ENCODE measurements at regions not wholly inside any gene's neighbourhood (a gene's known extent, or its start where the extent isn't known, plus 50 kb on each side); places are given as distances from the start of the nearest gene placed in this dataset.

- Histone ChIP-seq H3K4me3 (ENCODE audit: low read depth, low read length) (no peak overlapping the region), H3K4me1 (ENCODE audit: control insufficient read depth, insufficient read depth, low read length, unreplicated experiment) (peaks cover 29% of the 10 kb centered on the region), H3K79me2 (ENCODE audit: control insufficient read depth, insufficient read depth, low read length, unreplicated experiment) (no peaks in the 10 kb centered on the region), H3K27ac (ENCODE audit: low read depth, low read length) (peak overlapping the region; percentile 44), H3K27me3 (ENCODE audit: insufficient read depth, low read length) (no peaks in the 10 kb centered on the region), H2AFZ (ENCODE audit: low read length, unreplicated experiment) (no peak overlapping the region), H3K36me3 (ENCODE audit: insufficient read depth, low read length) (no peaks in the 10 kb centered on the region)
Measured at GRCh38 chr6:149127212-149127611, 190.3 kb upstream of the TAB2 start.

GRCh38 chr6:149128489-149129145 is 188.9 kb upstream of the TAB2 start:
- H2AFZ ChIP-seq (ENCODE audit: low read length, unreplicated experiment), result no peak overlapping the region
- no peak overlapping the region for H3K27ac ChIP-seq (ENCODE audit: low read depth, low read length)
- peaks cover 29% of the 10 kb centered on the region for H3K4me1 ChIP-seq (ENCODE audit: control insufficient read depth, insufficient read depth, low read length, unreplicated experiment)
- H3K4me3 ChIP-seq (ENCODE audit: low read depth, low read length), result no peak overlapping the region
- H3K79me2 ChIP-seq (ENCODE audit: control insufficient read depth, insufficient read depth, low read length, unreplicated experiment), result no peaks in the 10 kb centered on the region
- H3K36me3 ChIP-seq (ENCODE audit: insufficient read depth, low read length), result no peaks in the 10 kb centered on the region
- H3K27me3 ChIP-seq (ENCODE audit: insufficient read depth, low read length), result no peaks in the 10 kb centered on the region

- peaks cover 32% of the 10 kb centered on the region for H3K4me1 ChIP-seq (ENCODE audit: control insufficient read depth, insufficient read depth, low read length, unreplicated experiment)
- H3K27ac ChIP-seq (ENCODE audit: low read depth, low read length), result peak overlapping the region; percentile 28
- no peak overlapping the region for H3K4me3 ChIP-seq (ENCODE audit: low read depth, low read length)
- H3K36me3 ChIP-seq (ENCODE audit: insufficient read depth, low read length), result no peaks in the 10 kb centered on the region
- no peaks in the 10 kb centered on the region for H3K27me3 ChIP-seq (ENCODE audit: insufficient read depth, low read length)
- H2AFZ ChIP-seq (ENCODE audit: low read length, unreplicated experiment), result no peak overlapping the region
- H3K79me2 ChIP-seq (ENCODE audit: control insufficient read depth, insufficient read depth, low read length, unreplicated experiment), result no peaks in the 10 kb centered on the region
Measured at GRCh38 chr6:149129371-149130077, 188.0 kb upstream of the TAB2 start.

GRCh38 chr6:149130090-149130489 is 187.4 kb upstream of the TAB2 start:
- H3K4me1 ChIP-seq (ENCODE audit: control insufficient read depth, insufficient read depth, low read length, unreplicated experiment), result peaks cover 38% of the 10 kb centered on the region
- H3K27me3 ChIP-seq (ENCODE audit: insufficient read depth, low read length), result no peaks in the 10 kb centered on the region
- H3K4me3 ChIP-seq (ENCODE audit: low read depth, low read length), result no peak overlapping the region
- no peaks in the 10 kb centered on the region for H3K79me2 ChIP-seq (ENCODE audit: control insufficient read depth, insufficient read depth, low read length, unreplicated experiment)
- H2AFZ ChIP-seq (ENCODE audit: low read length, unreplicated experiment), result no peak overlapping the region
- H3K36me3 ChIP-seq (ENCODE audit: insufficient read depth, low read length), result no peaks in the 10 kb centered on the region
- H3K27ac ChIP-seq (ENCODE audit: low read depth, low read length), result peak overlapping the region; percentile 28

GRCh38 chr6:149130508-149130907 is 187.0 kb upstream of the TAB2 start:
- Histone ChIP-seq H2AFZ (ENCODE audit: low read length, unreplicated experiment) (no peak overlapping the region), H3K27ac (ENCODE audit: low read depth, low read length) (peak overlapping the region; percentile 28; the same call in 1 of the 2 replicates), H3K36me3 (ENCODE audit: insufficient read depth, low read length) (no peaks in the 10 kb centered on the region), H3K27me3 (ENCODE audit: insufficient read depth, low read length) (no peaks in the 10 kb centered on the region), H3K4me1 (ENCODE audit: control insufficient read depth, insufficient read depth, low read length, unreplicated experiment) (peaks cover 38% of the 10 kb centered on the region), H3K79me2 (ENCODE audit: control insufficient read depth, insufficient read depth, low read length, unreplicated experiment) (no peaks in the 10 kb centered on the region), H3K4me3 (ENCODE audit: low read depth, low read length) (no peak overlapping the region)

GRCh38 chr6:149131891-149132290 is 185.6 kb upstream of the TAB2 start:
- Histone ChIP-seq H2AFZ (ENCODE audit: low read length, unreplicated experiment) (no peak overlapping the region), H3K4me3 (ENCODE audit: low read depth, low read length) (no peak overlapping the region), H3K79me2 (ENCODE audit: control insufficient read depth, insufficient read depth, low read length, unreplicated experiment) (no peaks in the 10 kb centered on the region)

GRCh38 chr6:149132336-149132735 is 185.2 kb upstream of the TAB2 start:
- Histone ChIP-seq H3K4me3 (ENCODE audit: low read depth, low read length) (no peak overlapping the region), H3K27ac (ENCODE audit: low read depth, low read length) (no peak overlapping the region), H2AFZ (ENCODE audit: low read length, unreplicated experiment) (no peak overlapping the region)

More at GRCh38 chr6:149131891-149132290, 185.6 kb upstream of the TAB2 start:
- Histone ChIP-seq H3K4me1 (ENCODE audit: control insufficient read depth, insufficient read depth, low read length, unreplicated experiment) (peaks cover 35% of the 10 kb centered on the region), H3K36me3 (ENCODE audit: insufficient read depth, low read length) (no peaks in the 10 kb centered on the region), H3K27ac (ENCODE audit: low read depth, low read length) (no peak overlapping the region), H3K27me3 (ENCODE audit: insufficient read depth, low read length) (no peaks in the 10 kb centered on the region)

GRCh38 chr6:149134511-149134933 is 183.0 kb upstream of the TAB2 start:
- Histone ChIP-seq H2AFZ (ENCODE audit: low read length, unreplicated experiment) (no peak overlapping the region), H3K4me1 (ENCODE audit: control insufficient read depth, insufficient read depth, low read length, unreplicated experiment) (peaks cover 20% of the 10 kb centered on the region), H3K79me2 (ENCODE audit: control insufficient read depth, insufficient read depth, low read length, unreplicated experiment) (no peaks in the 10 kb centered on the region), H3K27ac (ENCODE audit: low read depth, low read length) (no peak overlapping the region), H3K4me3 (ENCODE audit: low read depth, low read length) (no peak overlapping the region), H3K36me3 (ENCODE audit: insufficient read depth, low read length) (no peaks in the 10 kb centered on the region), H3K27me3 (ENCODE audit: insufficient read depth, low read length) (no peaks in the 10 kb centered on the region)

More at GRCh38 chr6:149132336-149132735, 185.2 kb upstream of the TAB2 start:
- Histone ChIP-seq H3K4me1 (ENCODE audit: control insufficient read depth, insufficient read depth, low read length, unreplicated experiment) (peaks cover 31% of the 10 kb centered on the region), H3K36me3 (ENCODE audit: insufficient read depth, low read length) (no peaks in the 10 kb centered on the region), H3K79me2 (ENCODE audit: control insufficient read depth, insufficient read depth, low read length, unreplicated experiment) (no peaks in the 10 kb centered on the region), H3K27me3 (ENCODE audit: insufficient read depth, low read length) (no peaks in the 10 kb centered on the region)

- Histone ChIP-seq H3K36me3 (ENCODE audit: insufficient read depth, low read length) (no peaks in the 10 kb centered on the region), H3K79me2 (ENCODE audit: control insufficient read depth, insufficient read depth, low read length, unreplicated experiment) (no peaks in the 10 kb centered on the region), H2AFZ (ENCODE audit: low read length, unreplicated experiment) (no peak overlapping the region), H3K27me3 (ENCODE audit: insufficient read depth, low read length) (no peaks in the 10 kb centered on the region), H3K4me1 (ENCODE audit: control insufficient read depth, insufficient read depth, low read length, unreplicated experiment) (peaks cover 9% of the 10 kb centered on the region), H3K4me3 (ENCODE audit: low read depth, low read length) (no peak overlapping the region), H3K27ac (ENCODE audit: low read depth, low read length) (no peak overlapping the region)
Measured at GRCh38 chr6:149135809-149136208, 181.7 kb upstream of the TAB2 start.

GRCh38 chr6:149136273-149136912 is 181.1 kb upstream of the TAB2 start:
- Histone ChIP-seq H2AFZ (ENCODE audit: low read length, unreplicated experiment) (no peak overlapping the region), H3K4me3 (ENCODE audit: low read depth, low read length) (no peak overlapping the region), H3K4me1 (ENCODE audit: control insufficient read depth, insufficient read depth, low read length, unreplicated experiment) (peaks cover 9% of the 10 kb centered on the region), H3K79me2 (ENCODE audit: control insufficient read depth, insufficient read depth, low read length, unreplicated experiment) (no peaks in the 10 kb centered on the region), H3K27ac (ENCODE audit: low read depth, low read length) (no peak overlapping the region), H3K36me3 (ENCODE audit: insufficient read depth, low read length) (no peaks in the 10 kb centered on the region), H3K27me3 (ENCODE audit: insufficient read depth, low read length) (no peaks in the 10 kb centered on the region)

All from ACC112 (cell line).